IMR-90 (cell line): ENCODE measurements at regions not wholly inside any gene's neighbourhood (a gene's known extent, or its start where the extent isn't known, plus 50 kb on each side); places are given as distances from the start of the nearest gene placed in this dataset.

Experiments
- ATAC-seq: fragments of 200-7000 bp; cut with Tn5 transposase; 2 replicates; pipeline ENCODE4 v1.9.1; 2020; ENCODE audit warnings: low read depth, mild to moderate bottlenecking, moderate library complexity
- BruUV-seq: library from RNA; stranded (reverse); fragments of 400-500 nt; replicated peaks from 2 replicates; lab custom pipeline; 2021; lab: Mats Ljungman, UMichigan
- CTCF ChIA-PET: fragments of 300-600 bp; formaldehyde crosslinking; extraction: SDS; loops from one replicate; lab custom pipeline; 2021; ENCODE audit warnings: antibody characterized with exemption; lab: Yijun Ruan, JAX
- POLR2A ChIA-PET: fragments of 300-600 bp; sonication (Branson Sonifier 250); formaldehyde crosslinking; loops from one replicate; lab custom pipeline; 2022; ENCODE audit warnings: antibody characterized with exemption; ENCODE audit not compliant: unreplicated experiment; lab: Charles Lee
- DNase-seq: peaks from one replicate; pipeline ENCODE4 v3.0.0; 2013
- H2AFZ ChIP-seq: replicated peaks from 2 replicates; pipeline ENCODE3; 2013; ENCODE audit warnings: low read length, mild to moderate bottlenecking; ENCODE audit not compliant: poor library complexity
- H2AK5ac ChIP-seq: 2 replicates; pipeline ENCODE4 v1.6.1; 2013; ENCODE audit warnings: low read depth, low read length, inconsistent platforms
- H2AK9ac ChIP-seq: replicated peaks from 2 replicates; pipeline ENCODE3; 2013; ENCODE audit warnings: mild to moderate bottlenecking, low read depth, low read length, moderate library complexity; ENCODE audit not compliant: poor library complexity
- H2BK120ac ChIP-seq: 2 replicates; pipeline ENCODE4 v1.6.1; 2013; ENCODE audit warnings: low read depth, low read length, inconsistent platforms
- H2BK15ac ChIP-seq: 3 replicates; pipeline ENCODE4 v1.6.1; 2013; ENCODE audit warnings: low read depth, low read length, inconsistent platforms
- H2BK20ac ChIP-seq: 2 replicates; pipeline ENCODE4 v1.6.1; 2013; ENCODE audit warnings: low read depth, mild to moderate bottlenecking, inconsistent platforms, low read length, moderate library complexity
- H2BK5ac ChIP-seq: 2 replicates; pipeline ENCODE4 v1.6.1; 2013; ENCODE audit warnings: mild to moderate bottlenecking, low read depth, low read length, inconsistent platforms; ENCODE audit not compliant: poor library complexity, severe bottlenecking
- H3K14ac ChIP-seq: replicated peaks from 2 replicates; pipeline ENCODE4 v1.6.1; 2013; ENCODE audit warnings: low read depth, low read length, inconsistent platforms
- H3K18ac ChIP-seq: 2 replicates; pipeline ENCODE4 v1.6.1; 2013; ENCODE audit warnings: low read depth, low read length, control low read depth
- H3K23ac ChIP-seq: 2 replicates; pipeline ENCODE4 v1.6.1; 2013; ENCODE audit warnings: low read depth, low read length, inconsistent platforms
- H3K27ac ChIP-seq: 2 replicates; pipeline ENCODE4 v1.5.1; 2013; ENCODE audit warnings: mild to moderate bottlenecking, control low read depth, low read length; ENCODE audit not compliant: insufficient read depth
- H3K27me3 ChIP-seq: 2 replicates; pipeline ENCODE4 v1.6.1; 2013; ENCODE audit warnings: low read length; ENCODE audit not compliant: control insufficient read depth, insufficient read depth
- H3K36me3 ChIP-seq: 2 replicates; pipeline ENCODE4 v1.6.1; 2013; ENCODE audit warnings: low read length, mixed read lengths; ENCODE audit not compliant: control insufficient read depth, insufficient read depth
- H3K4ac ChIP-seq: 2 replicates; pipeline ENCODE4 v1.6.1; 2013; ENCODE audit warnings: low read depth, low read length, inconsistent platforms
- H3K4me1 ChIP-seq: 2 replicates; pipeline ENCODE4 v1.6.1; 2013; ENCODE audit warnings: low read length, mixed read lengths; ENCODE audit not compliant: control insufficient read depth, insufficient read depth
- H3K4me2 ChIP-seq: 2 replicates; pipeline ENCODE4 v1.6.1; 2013; ENCODE audit warnings: low read depth, mild to moderate bottlenecking, control low read depth, low read length, moderate library complexity
- H3K4me3 ChIP-seq: 2 replicates; pipeline ENCODE4 v1.5.1; 2013; ENCODE audit warnings: low read depth, mild to moderate bottlenecking, control low read depth, low read length, moderate library complexity; ENCODE audit not compliant: insufficient read depth
- H3K56ac ChIP-seq: 2 replicates; pipeline ENCODE4 v1.6.1; 2013; ENCODE audit warnings: low read length, inconsistent platforms; ENCODE audit not compliant: insufficient read depth; ENCODE audit errors: extremely low read depth
- H3K79me1 ChIP-seq, 2 experiments: 2 replicates each; pipeline ENCODE4 v1.6.1; 2013; ENCODE audit warnings: low read length in 2 of 2, inconsistent platforms in 1 of 2, low read depth in 1 of 2
- H3K9ac ChIP-seq: 2 replicates; pipeline ENCODE4 v1.6.1; 2013; ENCODE audit warnings: low read depth, low read length, control low read depth
- H3K9me1 ChIP-seq: 2 replicates; pipeline ENCODE4 v1.6.1; 2013; ENCODE audit warnings: low read length, inconsistent platforms; ENCODE audit not compliant: insufficient read depth
- H3K9me3 ChIP-seq: 2 replicates; pipeline ENCODE4 v1.6.1; 2013; ENCODE audit warnings: low read length; ENCODE audit not compliant: control insufficient read depth, insufficient read depth
- H4K20me1 ChIP-seq: 2 replicates; pipeline ENCODE4 v1.6.1; 2013; ENCODE audit warnings: low read length, inconsistent platforms; ENCODE audit not compliant: insufficient read depth
- H4K5ac ChIP-seq: 2 replicates; pipeline ENCODE4 v1.6.1; 2013; ENCODE audit warnings: mild to moderate bottlenecking, low read depth, low read length, control low read depth
- H4K8ac ChIP-seq, 2 experiments: 2 replicates each; pipeline ENCODE4 v1.6.1; 2013; ENCODE audit warnings: low read depth in 2 of 2, low read length in 2 of 2, control low read depth in 1 of 2, inconsistent platforms in 1 of 2
- H4K91ac ChIP-seq: 2 replicates; pipeline ENCODE4 v1.6.1; 2013; ENCODE audit warnings: low read depth, low read length, inconsistent platforms; ENCODE audit not compliant: insufficient read depth
- BHLHE40 ChIP-seq: fragments of 150-350 bp; IDR thresholded peaks from 2 replicates; pipeline ENCODE4 v1.6.1; 2016; ENCODE audit warnings: mild to moderate bottlenecking, low read depth, low read length
- CEBPB ChIP-seq: IDR thresholded peaks from 2 replicates; pipeline ENCODE4 v1.6.1; 2012; ENCODE audit warnings: low read depth, low read length, improper control_type of control experiment
- MAZ ChIP-seq: IDR thresholded peaks from 2 replicates; pipeline ENCODE4 v1.6.1; 2012; ENCODE audit warnings: low read depth, mild to moderate bottlenecking, low read length, improper control_type of control experiment, moderate library complexity, borderline replicate concordance
- MXI1 ChIP-seq: IDR thresholded peaks from 2 replicates; pipeline ENCODE4 v1.6.1; 2012; ENCODE audit warnings: low read depth, mild to moderate bottlenecking, low read length, moderate library complexity, borderline replicate concordance
- NFE2L2 ChIP-seq: fragments of 150-350 bp; IDR thresholded peaks from 2 replicates; pipeline ENCODE4 v1.6.1; 2016; ENCODE audit warnings: low read depth, mild to moderate bottlenecking, low read length
- POLR2A ChIP-seq: IDR thresholded peaks from 2 replicates; pipeline ENCODE4 v1.6.1; 2012; ENCODE audit warnings: mild to moderate bottlenecking, low read depth, low read length
- RAD21 ChIP-seq: IDR thresholded peaks from 2 replicates; pipeline ENCODE4 v1.6.1; 2012; ENCODE audit warnings: low read length, improper control_type of control experiment
- RCOR1 ChIP-seq: IDR thresholded peaks from 2 replicates; pipeline ENCODE4 v1.6.1; 2012; ENCODE audit warnings: mild to moderate bottlenecking, low read length, improper control_type of control experiment; ENCODE audit not compliant: insufficient replicate concordance
- SMC3 ChIP-seq: fragments of 150-350 bp; IDR thresholded peaks from 2 replicates; pipeline ENCODE4 v1.6.1; 2016; ENCODE audit warnings: low read depth, mild to moderate bottlenecking, antibody characterized with exemption, low read length, moderate library complexity
- USF2 ChIP-seq: fragments of 150-350 bp; IDR thresholded peaks from 2 replicates; pipeline ENCODE4 v1.6.1; 2017; ENCODE audit warnings: mild to moderate bottlenecking, antibody characterized with exemption, low read length, low read depth
- WGBS, 2 experiments: methylation state at CpG; one replicate each; pipeline versions ENCODE4 v1.1.5 to v1.1.7; 2013; ENCODE audit warnings: missing lambda C conversion rate in 2 of 2; ENCODE audit not compliant: insufficient read length in 1 of 2; ENCODE audit errors: extremely low coverage in 2 of 2; 5-methylcytosine and 5-hydroxymethylcytosine counted together
- dilution Hi-C: fragments of 300-500 bp; cut with HindIII; formaldehyde crosslinking; loops from one replicate; pipeline ENCODE4 v1.14.3; 2018; ENCODE audit warnings: low sequenced_read_pairs; ENCODE audit not compliant: unreplicated experiment
- in situ Hi-C: fragments of 300-500 bp; cut with MboI; formaldehyde crosslinking; loops from 3 replicates; pipeline ENCODE4 v1.14.3; 2019; ENCODE audit warnings: low sequenced_read_pairs, inconsistent platforms, mixed read lengths
- intact Hi-C: fragments of 100-400 bp; cut with micrococcal nuclease; formaldehyde crosslinking; loops from 2 replicates; pipeline ENCODE4 v1.10.0; 2022

DNA sequence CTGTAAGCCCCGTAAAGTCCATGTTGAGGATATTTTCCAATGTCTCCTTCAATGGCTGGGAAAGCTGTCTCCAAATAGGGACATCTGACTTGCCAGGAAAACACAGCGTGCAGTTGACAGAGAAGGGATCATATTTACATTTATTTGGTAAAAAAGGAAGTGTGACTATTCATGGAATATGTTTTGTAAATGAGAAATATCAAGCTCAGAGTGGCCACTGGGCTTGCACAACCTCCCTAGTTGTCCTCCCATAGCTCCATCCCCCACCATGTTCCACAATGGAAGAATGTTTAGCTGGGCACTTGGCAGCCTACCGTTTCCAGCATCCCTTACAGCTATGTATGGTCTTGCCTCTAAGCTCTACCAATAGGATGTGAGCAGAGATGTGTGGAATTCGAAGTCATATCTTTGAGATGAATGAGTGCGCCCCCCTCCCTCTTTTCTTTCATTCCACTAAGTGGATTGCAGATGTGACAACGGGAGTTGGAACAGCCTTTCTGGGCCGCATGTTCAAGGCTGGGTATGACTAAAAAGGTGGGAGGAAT lies 306.6 kb upstream of the ZMIZ1 start:
- DNase-seq (no peak), ATAC-seq (no peak)
- no TSS peak for BruUV-seq
- no CpG with 5 or more reads among the region's 7 CpGs for WGBS, 2 experiments
- no peak for TF ChIP-seq POLR2A
- TF ChIP-seq BHLHE40, result no peak
- no peak for TF ChIP-seq MXI1
- no peak for TF ChIP-seq RAD21
- TF ChIP-seq SMC3, result no peak
- TF ChIP-seq USF2, result no peak
- no peak for TF ChIP-seq CEBPB
- no peak for TF ChIP-seq RCOR1
- no peak for TF ChIP-seq MAZ
- TF ChIP-seq NFE2L2, result no peak
- Histone ChIP-seq H3K27ac (no peak overlapping the region), H3K9ac (no peak overlapping the region), H3K18ac (no peak overlapping the region), H3K9me1 (peaks cover 8% of the 10 kb centered on the region), H3K56ac (no peak overlapping the region), H4K20me1 (peaks cover 2% of the 10 kb centered on the region; the same call in 1 of the 2 replicates), H2BK5ac (no peak overlapping the region), H3K79me1 (no peaks in the 10 kb centered on the region), H2BK15ac (no peak overlapping the region), H3K4me3 (no peak overlapping the region), H3K4me2 (no peak overlapping the region), H4K91ac (no peak overlapping the region), H3K4me1 (peaks cover 8% of the 10 kb centered on the region), H2BK120ac (no peak overlapping the region), H2AK5ac (no peak overlapping the region), H3K9me3 (no peaks in the 10 kb centered on the region), H2AK9ac (no peak overlapping the region), H3K27me3 (peaks cover 8% of the 10 kb centered on the region; the same call in 1 of the 2 replicates), H3K23ac (no peak overlapping the region), H4K8ac (no peak overlapping the region), H3K4ac (no peak overlapping the region), H2BK20ac (no peak overlapping the region), H4K5ac (no peak overlapping the region), H2AFZ (no peak overlapping the region), H3K36me3 (no peaks in the 10 kb centered on the region), H3K14ac (no peak overlapping the region)
- intact Hi-C loops (no loop called here), in situ Hi-C loops (no loop called here), dilution Hi-C loops (no loop called here)
- CTCF ChIA-PET, result no interaction called here
- POLR2A ChIA-PET, result no interaction called here
